Fibroblast of villous mesenchyme (primary cell): ENCODE measurements at regions not wholly inside any gene's neighbourhood (a gene's known extent, or its start where the extent isn't known, plus 50 kb on each side); places are given as distances from the start of the nearest gene placed in this dataset.

Experiments used
- DNase-seq: peaks from one replicate; pipeline ENCODE4 v3.0.0-alpha.2; 2010; ENCODE audit warnings: low read depth
- H3K4me3 ChIP-seq: 2 replicates; pipeline ENCODE4 v1.5.1; 2011; ENCODE audit warnings: low read depth, mild to moderate bottlenecking, low read length
- TF ChIP-seq, protein P1 (sequence below): IDR thresholded peaks from 2 replicates; pipeline ENCODE4 v1.5.1; 2012; ENCODE audit warnings: low read depth, mild to moderate bottlenecking, low read length; ENCODE audit not compliant: insufficient read depth

DNA sequence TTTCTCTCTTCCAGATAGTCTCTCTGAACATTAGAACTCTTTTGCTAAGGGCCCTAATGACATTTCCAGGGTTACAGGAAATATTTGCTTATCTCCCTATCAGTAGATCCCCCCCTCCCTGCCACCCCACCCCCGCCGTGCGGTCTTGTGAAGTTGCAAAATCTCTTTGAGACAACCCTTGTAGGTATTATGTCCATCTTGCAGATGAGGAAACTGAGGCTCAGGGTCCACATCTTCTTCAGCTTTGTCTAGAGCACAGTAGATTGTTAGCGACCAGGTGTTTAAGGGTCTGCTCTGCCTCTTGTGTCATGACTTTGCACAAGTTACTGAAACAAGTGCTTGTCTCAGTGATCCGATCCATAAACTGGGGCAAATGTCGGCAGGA lies 65.8 kb upstream of the GATA6 start:
- H3K4me3 ChIP-seq: no peak overlapping the region
- no peak for DNase-seq
- TF ChIP-seq, protein P1, sequence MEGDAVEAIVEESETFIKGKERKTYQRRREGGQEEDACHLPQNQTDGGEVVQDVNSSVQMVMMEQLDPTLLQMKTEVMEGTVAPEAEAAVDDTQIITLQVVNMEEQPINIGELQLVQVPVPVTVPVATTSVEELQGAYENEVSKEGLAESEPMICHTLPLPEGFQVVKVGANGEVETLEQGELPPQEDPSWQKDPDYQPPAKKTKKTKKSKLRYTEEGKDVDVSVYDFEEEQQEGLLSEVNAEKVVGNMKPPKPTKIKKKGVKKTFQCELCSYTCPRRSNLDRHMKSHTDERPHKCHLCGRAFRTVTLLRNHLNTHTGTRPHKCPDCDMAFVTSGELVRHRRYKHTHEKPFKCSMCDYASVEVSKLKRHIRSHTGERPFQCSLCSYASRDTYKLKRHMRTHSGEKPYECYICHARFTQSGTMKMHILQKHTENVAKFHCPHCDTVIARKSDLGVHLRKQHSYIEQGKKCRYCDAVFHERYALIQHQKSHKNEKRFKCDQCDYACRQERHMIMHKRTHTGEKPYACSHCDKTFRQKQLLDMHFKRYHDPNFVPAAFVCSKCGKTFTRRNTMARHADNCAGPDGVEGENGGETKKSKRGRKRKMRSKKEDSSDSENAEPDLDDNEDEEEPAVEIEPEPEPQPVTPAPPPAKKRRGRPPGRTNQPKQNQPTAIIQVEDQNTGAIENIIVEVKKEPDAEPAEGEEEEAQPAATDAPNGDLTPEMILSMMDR: no peak

DNA sequence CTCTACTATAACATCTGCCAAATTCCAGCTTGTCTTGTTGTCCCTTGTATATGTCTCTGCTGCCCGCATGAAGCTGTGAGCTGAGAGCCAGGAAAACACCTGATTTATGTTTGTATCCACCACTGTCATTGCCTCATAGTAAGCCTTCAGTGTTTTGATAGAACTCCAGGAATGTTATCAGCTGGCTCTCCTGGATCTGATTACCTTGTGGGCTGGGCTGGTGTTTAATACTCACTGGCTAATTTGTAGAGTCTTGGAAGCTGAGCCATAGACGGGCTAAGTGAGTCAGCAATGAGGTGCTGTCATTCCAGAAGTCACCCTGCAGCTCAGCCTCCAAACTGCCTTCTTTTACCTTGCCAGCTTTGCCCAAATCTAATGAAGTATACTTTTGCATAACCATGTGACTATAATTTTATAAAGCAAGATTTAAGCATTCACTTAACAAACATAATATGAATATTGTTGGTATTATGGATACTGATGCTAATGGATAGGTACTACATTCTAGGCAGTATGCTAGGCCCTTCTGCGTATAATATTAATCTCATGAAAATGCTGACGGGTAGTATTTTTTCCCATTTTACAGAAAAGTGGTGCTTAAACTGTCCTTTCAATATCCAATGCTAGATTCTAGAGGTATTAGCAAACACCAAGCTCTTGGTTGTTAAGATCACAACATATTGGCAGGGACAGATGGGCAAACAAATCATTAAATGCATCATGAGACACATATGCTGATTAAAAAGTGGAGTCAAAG lies 62.7 kb upstream of the GATA6 start:
- TF ChIP-seq, protein P1: no peak
- no peak for DNase-seq

DNA sequence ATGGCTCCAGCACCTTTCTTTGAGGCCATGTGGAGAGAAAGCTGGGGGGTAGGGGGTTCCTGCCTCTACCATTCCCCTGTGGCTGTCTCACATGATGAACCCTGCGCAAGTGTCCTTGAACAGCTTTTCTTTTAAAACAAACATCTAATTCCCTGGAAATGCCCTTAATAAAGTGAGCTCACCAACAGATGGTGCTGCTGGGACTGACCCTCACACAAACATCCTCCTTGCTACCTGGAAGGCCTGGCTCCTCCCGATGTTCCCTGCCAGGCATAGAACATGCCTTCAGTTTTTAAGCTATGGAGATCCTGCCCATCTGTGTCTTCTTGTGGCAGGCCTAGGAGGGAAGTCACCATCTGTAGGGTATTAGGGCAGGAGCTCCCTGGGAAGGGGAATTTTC lies 60.7 kb upstream of the GATA6 start:
- DNase-seq: peak; percentile 9
- no peak overlapping the region for H3K4me3 ChIP-seq
- TF ChIP-seq, protein P1: peak; percentile 26

More for the DNA sequence above, 62.7 kb upstream of the GATA6 start:
- H3K4me3 ChIP-seq: no peak overlapping the region

DNA sequence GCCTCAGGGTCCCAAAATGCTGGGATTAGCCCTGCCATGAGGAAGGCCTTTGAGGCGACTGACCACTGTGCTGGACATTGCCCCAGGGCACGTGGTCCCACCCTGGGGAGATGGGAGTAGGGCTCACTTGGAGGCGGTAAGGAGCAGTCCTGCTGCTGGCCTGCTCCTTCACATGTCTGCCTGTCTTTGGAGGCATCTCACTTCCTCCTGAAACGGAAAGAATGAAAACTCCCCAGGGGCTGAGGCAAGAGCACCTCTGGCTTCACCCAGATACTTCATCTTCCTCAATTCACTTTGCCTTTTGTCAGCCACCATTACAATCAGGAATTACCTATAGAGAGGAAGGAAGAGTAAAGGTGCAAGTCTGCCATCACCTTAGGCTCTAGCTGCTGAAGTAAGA lies 59.9 kb upstream of the GATA6 start:
- TF ChIP-seq, protein P1: no peak
- DNase-seq: no peak
- H3K4me3 ChIP-seq: no peak overlapping the region

DNA sequence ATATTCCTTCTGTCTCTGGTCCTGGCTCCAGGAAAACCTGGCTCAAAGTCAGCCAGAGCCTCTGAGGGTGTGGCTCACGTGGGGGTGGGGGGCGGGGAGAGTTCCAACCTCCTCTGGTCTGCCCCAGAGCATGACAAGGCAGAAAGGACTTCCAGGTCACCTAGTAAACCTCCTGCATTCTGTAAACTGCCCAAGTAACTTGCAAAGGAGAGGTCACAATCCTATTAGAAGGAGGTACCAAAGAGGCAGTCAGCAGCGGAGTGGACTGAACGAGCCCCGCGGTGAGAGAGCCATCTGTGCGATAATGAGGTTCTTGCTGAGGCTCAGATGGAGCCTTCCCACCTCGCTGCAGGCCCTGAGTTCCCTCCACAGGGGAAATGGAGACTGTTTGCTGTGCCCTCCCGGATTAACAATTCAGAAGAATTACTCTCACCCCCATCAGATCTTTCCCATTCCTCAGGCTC lies 58.9 kb upstream of the GATA6 start:
- no peak overlapping the region for H3K4me3 ChIP-seq
- DNase-seq: no peak
- TF ChIP-seq, protein P1: no peak

DNA sequence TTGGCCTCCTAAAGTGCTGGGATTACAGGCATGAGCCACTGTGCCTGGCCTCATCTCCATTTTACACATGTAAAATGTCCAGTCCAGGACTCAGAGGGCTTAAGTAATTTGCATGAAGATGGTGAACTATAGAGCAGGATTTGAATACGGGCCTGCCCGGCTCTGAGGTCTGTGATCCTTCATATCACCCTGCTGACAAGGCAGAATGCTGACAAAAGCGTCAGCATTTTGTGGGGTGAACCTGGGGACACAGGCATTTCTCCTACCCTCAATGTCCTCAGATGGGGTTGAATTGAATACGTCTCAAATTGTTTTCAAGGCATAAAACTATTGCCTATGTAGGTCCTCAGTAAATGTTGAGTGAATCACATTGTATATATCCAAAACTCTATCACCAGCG lies 57.2 kb upstream of the GATA6 start:
- no peak overlapping the region for H3K4me3 ChIP-seq
- no peak for DNase-seq
- TF ChIP-seq, protein P1: no peak
